CD14-positive monocyte (primary cell): ENCODE measurements at regions not wholly inside any gene's neighbourhood (a gene's known extent, or its start where the extent isn't known, plus 50 kb on each side); places are given as distances from the start of the nearest gene placed in this dataset.

Experiments used
- DNase-seq, 3 donors: peaks; one replicate each; pipeline ENCODE4 v3.0.0-alpha.2; 2011 to 2022
- H2AFZ ChIP-seq: 2 replicates; pipeline ENCODE4 v1.6.0; 2012; ENCODE audit warnings: mild to moderate bottlenecking, low read depth, low read length, inconsistent platforms; ENCODE audit not compliant: insufficient read depth, poor library complexity, severe bottlenecking
- H3K27ac ChIP-seq, 2 donors: 1 replicate in 1 of 2; 2 replicates in 1 of 2; pipeline ENCODE4 v1.5.1; 2012 to 2013; ENCODE audit warnings: low read length in 2 of 2, control low read depth in 1 of 2, inconsistent platforms in 1 of 2, low read depth in 1 of 2, mild to moderate bottlenecking in 1 of 2
- H3K27me3 ChIP-seq, 2 donors: one replicate each; pipeline versions ENCODE4 v1.6.0 to v1.6.1; 2011 to 2013; ENCODE audit warnings: low read length in 2 of 2; ENCODE audit not compliant: control insufficient read depth in 2 of 2, insufficient read depth in 2 of 2
- H3K36me3 ChIP-seq, 2 donors: replicated peaks in 1 of 2; 1 replicate in 1 of 2; 2 replicates in 1 of 2; pipeline versions ENCODE4 v1.5.1 to v1.6.1; 2012 to 2013; ENCODE audit warnings: low read length in 2 of 2, control low read depth in 1 of 2, inconsistent platforms in 1 of 2, mild to moderate bottlenecking in 1 of 2; ENCODE audit not compliant: insufficient read depth in 2 of 2, control insufficient read depth in 1 of 2
- H3K4me1 ChIP-seq, 2 donors: 1 replicate in 1 of 2; 2 replicates in 1 of 2; pipeline versions ENCODE4 v1.5.1 to v1.6.1; 2012 to 2013; ENCODE audit warnings: low read length in 2 of 2, control low read depth in 1 of 2, inconsistent platforms in 1 of 2, mild to moderate bottlenecking in 1 of 2, moderate library complexity in 1 of 2; ENCODE audit not compliant: insufficient read depth in 2 of 2, control insufficient read depth in 1 of 2
- H3K4me2 ChIP-seq: replicated peaks from 2 replicates; pipeline ENCODE3; 2012; ENCODE audit warnings: low read length, moderate library complexity, mild to moderate bottlenecking; ENCODE audit not compliant: poor library complexity, severe bottlenecking; ENCODE audit errors: extremely low read depth
- H3K4me3 ChIP-seq, 3 experiments: fragments of 200-600 bp in 1 of 3; sonication (generic) in 1 of 3; replicated peaks in 1 of 3; 1 replicate in 2 of 3; 2 replicates in 1 of 3; pipeline ENCODE4 v1.5.1; 2011 to 2013; ENCODE audit warnings: low read length in 3 of 3, mild to moderate bottlenecking in 3 of 3, control low read depth in 2 of 3, low read depth in 2 of 3, inconsistent platforms in 1 of 3, moderate library complexity in 1 of 3
- H3K79me2 ChIP-seq: 2 replicates; pipeline ENCODE4 v1.6.0; 2012; ENCODE audit warnings: mild to moderate bottlenecking, control low read depth, inconsistent platforms, low read length, moderate library complexity; ENCODE audit not compliant: insufficient read depth
- H3K9ac ChIP-seq: 2 replicates; pipeline ENCODE4 v1.6.0; 2017; ENCODE audit warnings: low read length, mild to moderate bottlenecking; ENCODE audit not compliant: insufficient read depth, poor library complexity, severe bottlenecking
- H3K9me3 ChIP-seq, 2 donors: replicated peaks in 1 of 2; 1 replicate in 1 of 2; 2 replicates in 1 of 2; pipeline versions ENCODE4 v1.5.1 to v1.6.1; 2012 to 2013; ENCODE audit warnings: low read length in 2 of 2, control low read depth in 1 of 2; ENCODE audit not compliant: control insufficient read depth in 1 of 2, insufficient read depth in 1 of 2
- H4K20me1 ChIP-seq: 2 replicates; pipeline ENCODE4 v1.6.0; 2012; ENCODE audit warnings: mild to moderate bottlenecking, low read length, control low read depth, moderate library complexity; ENCODE audit not compliant: insufficient read depth
- H3K27ac Mint-ChIP-seq, 7 donors: one replicate each; pipeline ENCODE4 v1.8.0; 2020; ENCODE audit warnings: mild to moderate bottlenecking in 7 of 7, mixed read lengths in 7 of 7, moderate library complexity in 6 of 7, inconsistent platforms in 2 of 7
- H3K27me3 Mint-ChIP-seq, 3 donors: one replicate each; pipeline ENCODE4 v1.8.0; 2021 to 2022; ENCODE audit warnings: low read depth in 3 of 3, mild to moderate bottlenecking in 3 of 3, mixed read lengths in 3 of 3, moderate library complexity in 3 of 3, inconsistent platforms in 1 of 3
- H3K36me3 Mint-ChIP-seq, 2 donors: one replicate each; pipeline ENCODE4 v1.8.0; 2020; ENCODE audit warnings: mixed read lengths in 2 of 2, inconsistent platforms in 1 of 2, mild to moderate bottlenecking in 1 of 2
- H3K4me1 Mint-ChIP-seq: one replicate; pipeline ENCODE4 v1.8.0; 2020; ENCODE audit warnings: mild to moderate bottlenecking, mixed read lengths
- H3K4me3 Mint-ChIP-seq, 2 donors: one replicate each; pipeline ENCODE4 v1.8.0; 2020; ENCODE audit warnings: mild to moderate bottlenecking in 2 of 2, mixed read lengths in 2 of 2, moderate library complexity in 1 of 2
- H3K9me3 Mint-ChIP-seq, 7 donors: one replicate each; pipeline ENCODE4 v1.8.0; 2020 to 2022; ENCODE audit warnings: mixed read lengths in 7 of 7, mild to moderate bottlenecking in 6 of 7, moderate library complexity in 6 of 7, inconsistent platforms in 2 of 7
- CTCF ChIP-seq: fragments of 200-600 bp; IDR thresholded peaks from one replicate; pipeline ENCODE4 v1.8.0; 2022; ENCODE audit warnings: antibody characterized with exemption, mild to moderate bottlenecking
- WGBS: methylation state at CpG from one replicate; pipeline ENCODE4 v1.1.5; 2013; ENCODE audit warnings: missing lambda C conversion rate; ENCODE audit not compliant: insufficient coverage; 5-methylcytosine and 5-hydroxymethylcytosine counted together
- intact Hi-C, 2 donors: fragments of 100-400 bp; cut with micrococcal nuclease; formaldehyde crosslinking; loops; one replicate each; pipeline versions ENCODE4 v1.15.0 to v1.15.1; 2023

GRCh38 chr14:80425686-80426085 is 214.4 kb upstream of the DIO2 start:
- Mint-ChIP-seq H3K27me3 (no peaks in the 10 kb centered on the region), H3K27ac (no peak overlapping the region), H3K36me3 (no peaks in the 10 kb centered on the region), H3K4me1 (no peaks in the 10 kb centered on the region), H3K4me3 (no peak overlapping the region), H3K9me3 (peaks cover 0 to 10% (median 8%) of the 10 kb centered on the region in 7 donors)
- Histone ChIP-seq H3K9me3 (peaks cover 0 to 7% of the 10 kb centered on the region in 2 donors), H3K9ac (no peak overlapping the region), H3K27ac (no peak overlapping the region), H3K36me3 (no peaks in the 10 kb centered on the region), H3K4me3 (no peak overlapping the region), H4K20me1 (no peaks in the 10 kb centered on the region), H3K4me2 (no peak overlapping the region), H3K27me3 (no peaks in the 10 kb centered on the region), H3K4me1 (no peaks in the 10 kb centered on the region), H3K79me2 (no peaks in the 10 kb centered on the region), H2AFZ (no peak overlapping the region)
- no peak for DNase-seq
- TF ChIP-seq CTCF, result no peak
- intact Hi-C loops, result no loop called here
- WGBS, result 100% methylated on average over 2 of the region's 5 CpGs

GRCh38 chr14:80419769-80420168 is 208.5 kb upstream of the DIO2 start:
- Histone ChIP-seq H3K4me2 (no peak overlapping the region), H4K20me1 (no peaks in the 10 kb centered on the region), H2AFZ (no peak overlapping the region), H3K36me3 (no peaks in the 10 kb centered on the region), H3K79me2 (no peaks in the 10 kb centered on the region), H3K27me3 (no peaks in the 10 kb centered on the region), H3K9ac (no peak overlapping the region), H3K9me3 (peaks cover 0 to 2% of the 10 kb centered on the region in 2 donors), H3K4me1 (no peaks in the 10 kb centered on the region), H3K27ac (no peak overlapping the region), H3K4me3 (no peak overlapping the region)
- DNase-seq, result no peak
- 100% methylated on average over 3 of the region's 4 CpGs for WGBS
- no peak overlapping the region for H3K4me3 Mint-ChIP-seq
- H3K27ac Mint-ChIP-seq, result no peak overlapping the region
- no peaks in the 10 kb centered on the region for H3K36me3 Mint-ChIP-seq
- no peaks in the 10 kb centered on the region for H3K4me1 Mint-ChIP-seq
- TF ChIP-seq CTCF, result no peak
- peaks cover 0 to 11% (median 7%) of the 10 kb centered on the region in 7 donors for H3K9me3 Mint-ChIP-seq
- intact Hi-C loops, result no loop called here
- H3K27me3 Mint-ChIP-seq, result no peaks in the 10 kb centered on the region
